ENCODE measurements at regions not wholly inside any gene's neighbourhood (a gene's known extent, or its start where the extent isn't known, plus 50 kb on each side); places are given as distances from the start of the nearest gene placed in this dataset.

DNA sequence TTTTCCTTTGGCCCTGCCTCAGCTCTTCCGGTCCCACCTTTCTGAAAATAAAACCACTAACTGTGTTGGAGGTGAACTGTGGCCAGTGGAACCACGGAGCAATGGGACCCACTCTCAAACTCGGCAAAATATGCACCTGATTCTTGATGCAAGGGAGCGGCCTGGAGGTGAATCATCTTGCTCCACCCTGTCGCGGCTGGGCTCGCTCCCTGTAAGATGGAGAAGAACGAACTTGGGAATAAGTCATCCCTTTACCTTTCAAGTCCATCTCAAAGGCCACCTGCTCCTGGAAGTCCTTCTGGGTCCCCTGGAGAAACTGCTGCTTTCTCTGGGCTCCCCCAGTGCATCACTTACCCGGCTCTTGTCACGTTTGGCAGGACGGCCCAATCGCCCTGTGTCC lies 309.9 kb downstream of the BCL11B start:
- TF ChIP-seq EZH2 (IDR thresholded peaks at IDR 0.05; ENCODE audit: insufficient read depth, poor library complexity, severe bottlenecking) (no peak), EZH2phosphoT487 (IDR thresholded peaks at IDR 0.05; ENCODE audit: insufficient read depth, low read depth) (no peak)

Measured in GM23248 (cell line).